Ovary (tissue), 7 donors: ENCODE measurements at regions not wholly inside any gene's neighbourhood (a gene's known extent, or its start where the extent isn't known, plus 50 kb on each side); places are given as distances from the start of the nearest gene placed in this dataset.
"Not testable (repeated sequence)": the region's sequence is repeated elsewhere in the genome, so short reads cannot be mapped to it uniquely, and the experiment has no call there.

Experiments
- DNase-seq, 5 donors: peaks; one replicate each; pipeline ENCODE4 v3.0.0-alpha.2; 2019 to 2020
- H3K27ac ChIP-seq, 2 donors: fragments of 200-600 bp; one replicate each; pipeline versions ENCODE4 v1.5.1 to v1.8.0; 2019 to 2022
- H3K27me3 ChIP-seq: fragments of 200-600 bp; one replicate; pipeline ENCODE4 v1.8.0; 2022
- H3K36me3 ChIP-seq: fragments of 200-600 bp; sonication (generic); one replicate; pipeline ENCODE4 v1.5.1; 2019
- H3K4me1 ChIP-seq: one replicate; pipeline ENCODE4 v1.8.1; 2013; ENCODE audit warnings: mild to moderate bottlenecking, moderate library complexity; ENCODE audit not compliant: insufficient read depth
- H3K4me3 ChIP-seq: fragments of 200-600 bp; sonication (generic); one replicate; pipeline ENCODE4 v1.5.1; 2017
- H3K9me3 ChIP-seq, 2 donors: fragments of 200-600 bp in 1 of 2; sonication (generic) in 1 of 2; one replicate each; pipeline versions ENCODE4 v1.5.1 to v1.8.1; 2013 to 2019; ENCODE audit warnings: mild to moderate bottlenecking in 1 of 2, moderate library complexity in 1 of 2
- CTCF ChIP-seq, 3 donors: fragments of 450-650 bp in 2 of 3; fragments of 200-600 bp in 1 of 3; IDR thresholded peaks; one replicate each; pipeline versions ENCODE4 v1.5.1 to v1.8.0; 2016 to 2022; ENCODE audit warnings: antibody characterized with exemption in 3 of 3, mild to moderate bottlenecking in 1 of 3
- EP300 ChIP-seq: sonication (generic); formaldehyde crosslinking; IDR thresholded peaks from one replicate; pipeline ENCODE4 v1.6.1; 2017; ENCODE audit warnings: antibody characterized with exemption
- POLR2A ChIP-seq: fragments of 450-650 bp; IDR thresholded peaks from one replicate; pipeline ENCODE4 v1.6.1; 2017; ENCODE audit warnings: antibody characterized with exemption, mild to moderate bottlenecking, moderate library complexity
- WGBS, 3 donors: extraction: QIAGEN DNeasy Blood & Tissue Kit in 1 of 3; methylation state at CpG; one replicate each; pipeline versions ENCODE4 v1.1.5 to v1.1.7; 2013 to 2017; 5-methylcytosine and 5-hydroxymethylcytosine counted together
- intact Hi-C, 4 donors: fragments of 100-400 bp; cut with DNase I; formaldehyde crosslinking; loops; one replicate each; pipeline versions ENCODE4 v1.11.0 to v1.15.1; 2022 to 2023
- donor health status: DM: no; HTN: no; CAD: no; lungs with moderate emphysema.
- donor health status: DM: no; HTN: no; CAD: no.
- donor health status: Bipolar disorder and iron deficiency.
- donor health status: DM: no; HTN: no; CAD: no.
- donor health status: DM: yes; HTN: yes; CAD: no.

GRCh38 chr12:4833053-4833452 lies 76.7 kb upstream of the KCNA1 start:
- Histone ChIP-seq H3K27me3 (no peaks in the 10 kb centered on the region), H3K4me1 (no peaks in the 10 kb centered on the region), H3K36me3 (no peaks in the 10 kb centered on the region), H3K4me3 (no peak overlapping the region), H3K9me3 (no peaks in the 10 kb centered on the region), H3K27ac (no peak overlapping the region)
- no peak for DNase-seq
- 81 to 94% (median 89%) methylated on average over 3 of the region's 3 CpGs for WGBS, 3 donors
- intact Hi-C loops = no loop called here
- TF ChIP-seq EP300 (no peak), POLR2A (no peak), CTCF (IDR thresholded peaks at IDR 0.05) (no peak)

DNA sequence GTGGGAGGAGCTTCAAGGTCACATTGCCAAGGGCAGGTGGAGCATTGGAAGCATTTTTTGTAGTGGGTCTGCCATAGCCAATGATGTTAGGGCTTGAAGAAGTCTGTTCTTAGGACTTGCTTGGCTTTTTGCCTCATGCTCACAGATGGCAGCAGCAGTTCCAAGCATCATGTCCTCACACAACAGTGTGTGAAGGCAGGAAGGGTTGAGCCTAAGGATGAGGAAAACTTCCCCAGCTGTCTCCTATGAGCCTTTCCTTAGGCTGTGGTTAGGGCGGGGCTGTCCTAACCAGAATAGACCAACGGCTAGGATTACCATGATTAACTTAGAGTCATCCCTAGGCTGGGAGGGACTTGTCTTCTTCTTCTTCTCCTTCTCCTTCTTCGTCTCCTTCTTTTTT lies 76.2 kb upstream of the KCNA1 start:
- no peak for TF ChIP-seq CTCF (IDR thresholded peaks at IDR 0.05)
- no peak for TF ChIP-seq POLR2A
- no peak for TF ChIP-seq EP300
- WGBS, 3 donors = 78 to 85% (median 84%) methylated on average over 3 of the region's 3 CpGs
- no peak overlapping the region for H3K27ac ChIP-seq
- intact Hi-C loops = no loop called here
- no peaks in the 10 kb centered on the region for H3K27me3 ChIP-seq
- H3K4me3 ChIP-seq = no peak overlapping the region
- H3K36me3 ChIP-seq = no peaks in the 10 kb centered on the region
- no peaks in the 10 kb centered on the region for H3K9me3 ChIP-seq
- DNase-seq = no peak
- no peaks in the 10 kb centered on the region for H3K4me1 ChIP-seq

- H3K4me1 ChIP-seq, H3K4me3 ChIP-seq, H3K9me3 ChIP-seq, H3K27ac ChIP-seq, DNase-seq, intact Hi-C loops, H3K27me3 ChIP-seq, H3K36me3 ChIP-seq: not testable (repeated sequence)
- WGBS, 3 donors = 93% methylated on average over 3 of the region's 3 CpGs
Observed at GRCh38 chr12:4842401-4842800, 67.3 kb upstream of the KCNA1 start.

GRCh38 chr12:4843907-4844306 lies 65.8 kb upstream of the KCNA1 start:
- no peak for TF ChIP-seq CTCF (IDR thresholded peaks at IDR 0.05)
- no peak for TF ChIP-seq EP300
- no peak for TF ChIP-seq POLR2A
- WGBS, 3 donors = 81 to 86% (median 82%) methylated on average over 4 of the region's 4 CpGs

DNA sequence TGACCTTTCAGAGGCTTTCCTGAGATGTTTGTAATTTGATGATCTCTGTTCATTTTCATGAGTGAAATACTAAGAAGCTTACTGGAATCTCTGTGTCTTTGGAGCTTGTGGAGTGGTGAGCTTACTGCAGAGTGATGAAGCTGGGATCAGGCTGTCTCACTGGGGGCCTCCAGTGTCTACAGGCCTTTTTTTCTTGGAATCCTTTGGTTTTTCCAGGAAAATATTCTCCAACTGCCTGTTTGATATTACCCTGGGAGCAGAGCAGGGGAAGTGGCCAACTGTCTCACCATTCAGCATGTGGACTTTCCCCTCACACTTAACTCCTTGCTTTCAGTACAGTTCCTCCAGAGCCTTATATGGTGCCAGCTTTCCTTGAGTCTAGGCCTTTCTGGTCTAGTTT lies 62.0 kb upstream of the KCNA1 start:
- Histone ChIP-seq H3K4me1 (no peaks in the 10 kb centered on the region), H3K9me3 (no peaks in the 10 kb centered on the region), H3K27me3 (no peaks in the 10 kb centered on the region), H3K36me3 (no peaks in the 10 kb centered on the region), H3K27ac (no peak overlapping the region), H3K4me3 (no peak overlapping the region)
- TF ChIP-seq CTCF (IDR thresholded peaks at IDR 0.05) (no peak), EP300 (no peak), POLR2A (no peak)
- intact Hi-C loops = no loop called here
- DNase-seq = no peak

More at GRCh38 chr12:4843907-4844306, 65.8 kb upstream of the KCNA1 start:
- H3K4me1 ChIP-seq = no peaks in the 10 kb centered on the region
- no peaks in the 10 kb centered on the region for H3K27me3 ChIP-seq
- DNase-seq = no peak
- intact Hi-C loops = no loop called here
- H3K4me3 ChIP-seq = no peak overlapping the region
- H3K36me3 ChIP-seq = no peaks in the 10 kb centered on the region
- H3K27ac ChIP-seq = no peak overlapping the region
- H3K9me3 ChIP-seq = no peaks in the 10 kb centered on the region
